Urinary bladder (tissue), 3 donors: ENCODE measurements at regions not wholly inside any gene's neighbourhood (a gene's known extent, or its start where the extent isn't known, plus 50 kb on each side); places are given as distances from the start of the nearest gene placed in this dataset.

Source experiments
- DNase-seq: peaks from one replicate; pipeline ENCODE4 v3.0.0-alpha.2; 2015; ENCODE audit errors: extremely low spot score
- H3K27ac ChIP-seq: one replicate; pipeline ENCODE4 v1.5.1; 2013; ENCODE audit warnings: low read depth, mild to moderate bottlenecking, moderate library complexity
- H3K36me3 ChIP-seq: one replicate; pipeline ENCODE4 v1.6.1; 2013; ENCODE audit warnings: mild to moderate bottlenecking, moderate library complexity; ENCODE audit not compliant: insufficient read depth
- H3K4me1 ChIP-seq: one replicate; pipeline ENCODE4 v1.6.1; 2013; ENCODE audit warnings: mild to moderate bottlenecking, moderate library complexity; ENCODE audit not compliant: insufficient read depth
- H3K4me3 ChIP-seq: one replicate; pipeline ENCODE4 v1.5.1; 2013; ENCODE audit warnings: low read depth, low read length
- WGBS: extraction: QIAGEN DNeasy Blood & Tissue Kit; methylation state at CpG from one replicate; pipeline ENCODE4 v1.1.7; 2013; 5-methylcytosine and 5-hydroxymethylcytosine counted together
- donor health status: healthy with polysubstance abuse.
- donor health status: healthy.

- no peaks in the 10 kb centered on the region for H3K4me1 ChIP-seq
- no peak overlapping the region for H3K4me3 ChIP-seq
- no peak for DNase-seq
- no peak overlapping the region for H3K27ac ChIP-seq
- no peaks in the 10 kb centered on the region for H3K36me3 ChIP-seq
These were observed 139.1 kb downstream of the SLC17A6 start for GRCh38 chr11:22477312-22477711.

- WGBS, result 92% methylated on average over 3 of the region's 3 CpGs
- H3K27ac ChIP-seq, result no peak overlapping the region
- H3K4me3 ChIP-seq, result no peak overlapping the region
- H3K36me3 ChIP-seq, result no peaks in the 10 kb centered on the region
- H3K4me1 ChIP-seq, result no peaks in the 10 kb centered on the region
- DNase-seq, result no peak
These were observed 138.4 kb downstream of the SLC17A6 start for GRCh38 chr11:22476589-22476988.

GRCh38 chr11:22474616-22475015 lies 136.4 kb downstream of the SLC17A6 start:
- DNase-seq, result no peak
- Histone ChIP-seq H3K4me1 (no peaks in the 10 kb centered on the region), H3K36me3 (no peaks in the 10 kb centered on the region), H3K27ac (no peak overlapping the region), H3K4me3 (no peak overlapping the region)
- WGBS, result 89% methylated on average over 4 of the region's 4 CpGs

- DNase-seq, result no peak
- no peaks in the 10 kb centered on the region for H3K36me3 ChIP-seq
- 48% methylated on average over 1 of the region's 1 CpG for WGBS
- H3K27ac ChIP-seq, result no peak overlapping the region
- H3K4me1 ChIP-seq, result no peaks in the 10 kb centered on the region
- H3K4me3 ChIP-seq, result no peak overlapping the region
These were observed 135.4 kb downstream of the SLC17A6 start for GRCh38 chr11:22473586-22473985.

- H3K27ac ChIP-seq, result no peak overlapping the region
- H3K36me3 ChIP-seq, result no peaks in the 10 kb centered on the region
- no peak overlapping the region for H3K4me3 ChIP-seq
- H3K4me1 ChIP-seq, result no peaks in the 10 kb centered on the region
- DNase-seq, result no peak
- WGBS, result 88% methylated on average over 7 of the region's 7 CpGs
These were observed 134.1 kb downstream of the SLC17A6 start for GRCh38 chr11:22472306-22472705.

- WGBS, result 58% methylated on average over 2 of the region's 2 CpGs
- Histone ChIP-seq H3K4me3 (no peak overlapping the region), H3K36me3 (no peaks in the 10 kb centered on the region), H3K27ac (no peak overlapping the region), H3K4me1 (no peaks in the 10 kb centered on the region)
- no peak for DNase-seq
These were observed 133.2 kb downstream of the SLC17A6 start for GRCh38 chr11:22471385-22471784.

- no peaks in the 10 kb centered on the region for H3K36me3 ChIP-seq
- no peak for DNase-seq
- no peaks in the 10 kb centered on the region for H3K4me1 ChIP-seq
- 88% methylated on average over 2 of the region's 2 CpGs for WGBS
- H3K4me3 ChIP-seq, result no peak overlapping the region
- no peak overlapping the region for H3K27ac ChIP-seq
These were observed 129.6 kb downstream of the SLC17A6 start for GRCh38 chr11:22467741-22468140.

- H3K4me1 ChIP-seq, result no peaks in the 10 kb centered on the region
- H3K4me3 ChIP-seq, result no peak overlapping the region
- 87% methylated on average over 2 of the region's 2 CpGs for WGBS
- H3K27ac ChIP-seq, result no peak overlapping the region
- no peak for DNase-seq
- no peaks in the 10 kb centered on the region for H3K36me3 ChIP-seq
These were observed 129.1 kb downstream of the SLC17A6 start for GRCh38 chr11:22467248-22467647.

GRCh38 chr11:22466809-22467208 lies 128.6 kb downstream of the SLC17A6 start:
- no peak overlapping the region for H3K4me3 ChIP-seq
- H3K4me1 ChIP-seq, result no peaks in the 10 kb centered on the region
- DNase-seq, result no peak
- no peak overlapping the region for H3K27ac ChIP-seq
- 81% methylated on average over 9 of the region's 9 CpGs for WGBS
- H3K36me3 ChIP-seq, result no peaks in the 10 kb centered on the region

- H3K4me1 ChIP-seq, result no peaks in the 10 kb centered on the region
These were observed 128.2 kb downstream of the SLC17A6 start for GRCh38 chr11:22466351-22466750.

GRCh38 chr11:22465620-22466019 lies 127.4 kb downstream of the SLC17A6 start:
- Histone ChIP-seq H3K4me1 (no peaks in the 10 kb centered on the region), H3K36me3 (no peaks in the 10 kb centered on the region), H3K4me3 (no peak overlapping the region), H3K27ac (no peak overlapping the region)
- 61% methylated on average over 1 of the region's 1 CpG for WGBS
- no peak for DNase-seq

More at GRCh38 chr11:22466351-22466750, 128.2 kb downstream of the SLC17A6 start:
- Histone ChIP-seq H3K4me3 (no peak overlapping the region), H3K36me3 (no peaks in the 10 kb centered on the region), H3K27ac (no peak overlapping the region)
- DNase-seq, result no peak

- Histone ChIP-seq H3K4me3 (no peak overlapping the region), H3K4me1 (no peaks in the 10 kb centered on the region), H3K27ac (no peak overlapping the region), H3K36me3 (no peaks in the 10 kb centered on the region)
- no peak for DNase-seq
- WGBS, result 92% methylated on average over 2 of the region's 2 CpGs
These were observed 123.4 kb downstream of the SLC17A6 start for GRCh38 chr11:22461626-22462025.

- no peak for DNase-seq
- no peaks in the 10 kb centered on the region for H3K4me1 ChIP-seq
- no peak overlapping the region for H3K4me3 ChIP-seq
- H3K36me3 ChIP-seq, result no peaks in the 10 kb centered on the region
- WGBS, result 93% methylated on average over 3 of the region's 3 CpGs
- no peak overlapping the region for H3K27ac ChIP-seq
These were observed 122.0 kb downstream of the SLC17A6 start for GRCh38 chr11:22460181-22460580.

GRCh38 chr11:22459048-22459447 lies 120.9 kb downstream of the SLC17A6 start:
- 71% methylated on average over 3 of the region's 3 CpGs for WGBS
- H3K36me3 ChIP-seq, result no peaks in the 10 kb centered on the region
- no peak overlapping the region for H3K4me3 ChIP-seq
- no peaks in the 10 kb centered on the region for H3K4me1 ChIP-seq
- H3K27ac ChIP-seq, result no peak overlapping the region
- no peak for DNase-seq

- Histone ChIP-seq H3K4me3 (no peak overlapping the region), H3K4me1 (no peaks in the 10 kb centered on the region), H3K27ac (no peak overlapping the region), H3K36me3 (no peaks in the 10 kb centered on the region)
- no peak for DNase-seq
- 42% methylated on average over 3 of the region's 3 CpGs for WGBS
These were observed 120.0 kb downstream of the SLC17A6 start for GRCh38 chr11:22458161-22458560.
